Keratinocyte (primary cell): ENCODE measurements at regions not wholly inside any gene's neighbourhood (a gene's known extent, or its start where the extent isn't known, plus 50 kb on each side); places are given as distances from the start of the nearest gene placed in this dataset.

Experiments used
- DNase-seq: peaks from one replicate; pipeline ENCODE4 v3.0.0-alpha.2; 2011; ENCODE audit warnings: low read depth, missing footprints, low spot score
- FAIRE-seq: peaks from 2 replicates; lab custom pipeline; 2011; peaks lifted over from hg19 to GRCh38; lab: Jason Lieb, UNC
- H2AFZ ChIP-seq: 2 replicates; pipeline ENCODE4 v1.6.0; 2012; ENCODE audit warnings: low read length, control low read depth, inconsistent platforms; ENCODE audit not compliant: control insufficient read depth
- H3K27ac ChIP-seq: 2 replicates; pipeline ENCODE4 v1.5.1; 2011; ENCODE audit warnings: low read length; ENCODE audit not compliant: control insufficient read depth, insufficient read depth
- H3K27me3 ChIP-seq: 3 replicates; pipeline ENCODE4 v1.6.0; 2011; ENCODE audit warnings: low read length; ENCODE audit not compliant: control insufficient read depth, insufficient read depth; ENCODE audit errors: extremely low read depth
- H3K36me3 ChIP-seq, 2 experiments: 2 replicates in 1 of 2; 3 replicates in 1 of 2; pipeline ENCODE4 v1.5.1; 2011; ENCODE audit warnings: low read length in 2 of 2, mild to moderate bottlenecking in 1 of 2; ENCODE audit not compliant: control insufficient read depth in 2 of 2, insufficient read depth in 2 of 2; ENCODE audit errors: extremely low read depth in 1 of 2
- H3K4me1 ChIP-seq: 3 replicates; pipeline ENCODE4 v1.5.1; 2011; ENCODE audit warnings: low read length; ENCODE audit not compliant: control insufficient read depth, insufficient read depth; ENCODE audit errors: extremely low read depth
- H3K4me2 ChIP-seq: 3 replicates; pipeline ENCODE4 v1.6.0; 2011; ENCODE audit warnings: low read depth, low read length; ENCODE audit not compliant: control insufficient read depth, insufficient read depth; ENCODE audit errors: extremely low read depth
- H3K4me3 ChIP-seq, 3 experiments: fragments of 200-600 bp in 1 of 3; sonication (generic) in 1 of 3; 2 replicates in 2 of 3; 3 replicates in 1 of 3; pipeline ENCODE4 v1.5.1; 2011 to 2016; ENCODE audit warnings: low read length in 3 of 3, mild to moderate bottlenecking in 3 of 3, control low read depth in 2 of 3, inconsistent platforms in 1 of 3, low read depth in 1 of 3, mixed read lengths in 1 of 3, mixed run types in 1 of 3, moderate library complexity in 1 of 3; ENCODE audit not compliant: control insufficient read depth in 2 of 3, insufficient read depth in 2 of 3; ENCODE audit errors: extremely low read depth in 1 of 3
- H3K79me2 ChIP-seq: 2 replicates; pipeline ENCODE4 v1.6.0; 2012; ENCODE audit warnings: low read length; ENCODE audit not compliant: control insufficient read depth, insufficient read depth
- H3K9ac ChIP-seq: 3 replicates; pipeline ENCODE4 v1.6.0; 2011; ENCODE audit warnings: low read length; ENCODE audit not compliant: control insufficient read depth, insufficient read depth; ENCODE audit errors: extremely low read depth
- H3K9me1 ChIP-seq: 3 replicates; pipeline ENCODE4 v1.6.0; 2011; ENCODE audit warnings: low read length; ENCODE audit not compliant: control insufficient read depth, insufficient read depth; ENCODE audit errors: extremely low read depth
- H3K9me3 ChIP-seq: 2 replicates; pipeline ENCODE4 v1.5.1; 2012; ENCODE audit warnings: low read depth, low read length; ENCODE audit not compliant: control insufficient read depth
- H4K20me1 ChIP-seq: 3 replicates; pipeline ENCODE4 v1.6.0; 2011; ENCODE audit warnings: low read length; ENCODE audit not compliant: control insufficient read depth, insufficient read depth; ENCODE audit errors: extremely low read depth
- CTCF ChIP-seq, 3 experiments: IDR thresholded peaks in 1 of 3; conservative IDR thresholded peaks in 1 of 3; optimal IDR thresholded peaks in 1 of 3; 2 replicates in 2 of 3; 3 replicates in 1 of 3; pipeline versions ENCODE3 to v1.5.1; 2011; ENCODE audit warnings: low read length in 3 of 3, mild to moderate bottlenecking in 3 of 3, moderate library complexity in 2 of 3, control low read depth in 1 of 3, inconsistent platforms in 1 of 3; ENCODE audit not compliant: insufficient read depth in 2 of 3; ENCODE audit errors: extremely low read depth in 1 of 3
- EZH2 ChIP-seq: IDR thresholded peaks from one replicate; pipeline ENCODE4 v1.6.1; 2012; ENCODE audit warnings: inconsistent platforms, mild to moderate bottlenecking, low read length, moderate library complexity
- dilution Hi-C: fragments of 300-500 bp; cut with MboI; formaldehyde crosslinking; loops from one replicate; pipeline ENCODE4 v1.7.0; 2020; ENCODE audit warnings: low sequenced_read_pairs; ENCODE audit not compliant: extremely low pct_ligation_motif_present

GRCh38 chr6:15819841-15820240, 157.0 kb upstream of the DTNBP1 start:
- H3K9me3 ChIP-seq: no peaks in the 10 kb centered on the region
- TF ChIP-seq CTCF (optimal IDR thresholded peaks at IDR 0.05 in 1 of 3, IDR thresholded peaks at IDR 0.05 in 1 of 3, conservative IDR thresholded peaks at IDR 0.05 in 1 of 3; ENCODE audit: extremely low read depth in 1 of 3, insufficient read depth in 2 of 3, low read length in 3 of 3) (no peak), EZH2 (no peak)
- no peak overlapping the region for H3K4me2 ChIP-seq
- DNase-seq (no peak), FAIRE-seq (no peak)
- no peak overlapping the region for H3K9ac ChIP-seq
- peaks cover 10% of the 10 kb centered on the region for H3K27me3 ChIP-seq
- no peaks in the 10 kb centered on the region for H3K36me3 ChIP-seq
- H3K4me1 ChIP-seq: no peaks in the 10 kb centered on the region
- H3K27ac ChIP-seq: no peak overlapping the region
- H2AFZ ChIP-seq: no peak overlapping the region
- no peaks in the 10 kb centered on the region for H3K79me2 ChIP-seq
- no peaks in the 10 kb centered on the region for H3K9me1 ChIP-seq
- H4K20me1 ChIP-seq: no peaks in the 10 kb centered on the region
- dilution Hi-C loops: no loop called here
- H3K4me3 ChIP-seq: no peak overlapping the region

GRCh38 chr6:15819226-15819625, 156.4 kb upstream of the DTNBP1 start:
- Histone ChIP-seq H3K27me3 (peaks cover 10% of the 10 kb centered on the region), H3K4me3 (no peak overlapping the region), H3K9ac (no peak overlapping the region), H3K9me3 (no peaks in the 10 kb centered on the region), H2AFZ (no peak overlapping the region), H3K36me3 (no peaks in the 10 kb centered on the region), H3K27ac (no peak overlapping the region), H3K4me1 (no peaks in the 10 kb centered on the region), H4K20me1 (no peaks in the 10 kb centered on the region), H3K79me2 (no peaks in the 10 kb centered on the region), H3K9me1 (no peaks in the 10 kb centered on the region), H3K4me2 (no peak overlapping the region)
- FAIRE-seq (no peak), DNase-seq (no peak)
- TF ChIP-seq EZH2 (no peak), CTCF (optimal IDR thresholded peaks at IDR 0.05 in 1 of 3, IDR thresholded peaks at IDR 0.05 in 1 of 3, conservative IDR thresholded peaks at IDR 0.05 in 1 of 3; ENCODE audit: extremely low read depth in 1 of 3, insufficient read depth in 2 of 3, low read length in 3 of 3) (no peak)
- dilution Hi-C loops: no loop called here
